ENCODE measurements at regions not wholly inside any gene's neighbourhood (a gene's known extent, or its start where the extent isn't known, plus 50 kb on each side); places are given as distances from the start of the nearest gene placed in this dataset.
"Not testable (repeated sequence)": the region's sequence is repeated elsewhere in the genome, so short reads cannot be mapped to it uniquely, and the experiment has no call there.

GRCh38 chr5:101458587-101458986 is 555.5 kb upstream of the ST8SIA4 start:
- DNase-seq: no peak

- no peak for DNase-seq
Measured at GRCh38 chr5:101455851-101456250, 552.8 kb upstream of the ST8SIA4 start.

GRCh38 chr5:101455048-101455447 is 552.0 kb upstream of the ST8SIA4 start:
- no peak for DNase-seq

GRCh38 chr5:101442281-101442680 is 539.2 kb upstream of the ST8SIA4 start:
- DNase-seq: not testable (repeated sequence)

- DNase-seq: no peak
Measured at GRCh38 chr5:101440173-101440572, 537.1 kb upstream of the ST8SIA4 start.

- no peak for DNase-seq
Measured at GRCh38 chr5:101437351-101437750, 534.3 kb upstream of the ST8SIA4 start.

GRCh38 chr5:101435768-101436167 is 532.7 kb upstream of the ST8SIA4 start:
- no peak for DNase-seq

- no peak for DNase-seq
Measured at GRCh38 chr5:101431201-101431600, 528.1 kb upstream of the ST8SIA4 start.

- no peak for DNase-seq
Measured at GRCh38 chr5:101430551-101430950, 527.5 kb upstream of the ST8SIA4 start.

- DNase-seq: no peak
Measured at GRCh38 chr5:101429241-101429640, 526.2 kb upstream of the ST8SIA4 start.

GRCh38 chr5:101425339-101425859 is 522.3 kb upstream of the ST8SIA4 start:
- DNase-seq: no peak

GRCh38 chr5:101424530-101425175 is 521.6 kb upstream of the ST8SIA4 start:
- no peak for DNase-seq

- no peak for DNase-seq
Measured at GRCh38 chr5:101418713-101419118, 515.6 kb upstream of the ST8SIA4 start.

GRCh38 chr5:101404531-101404930 is 501.4 kb upstream of the ST8SIA4 start:
- no peak for DNase-seq

- DNase-seq: no peak
Measured at GRCh38 chr5:101393795-101394450, 490.8 kb upstream of the ST8SIA4 start.

- peak; percentile 2 for DNase-seq
Measured at GRCh38 chr5:101390151-101390908, 487.2 kb upstream of the ST8SIA4 start.

GRCh38 chr5:101385276-101385675 is 482.2 kb upstream of the ST8SIA4 start:
- no peak for DNase-seq

GRCh38 chr5:101370181-101370580 is 467.1 kb upstream of the ST8SIA4 start:
- no peak for DNase-seq

GRCh38 chr5:101364469-101364868 is 461.4 kb upstream of the ST8SIA4 start:
- no peak for DNase-seq

- DNase-seq: no peak
Measured at GRCh38 chr5:101362067-101362466, 459.0 kb upstream of the ST8SIA4 start.

- no peak for DNase-seq
Measured at GRCh38 chr5:101346906-101347305, 443.8 kb upstream of the ST8SIA4 start.

- DNase-seq: no peak
Measured at GRCh38 chr5:101346447-101346846, 443.4 kb upstream of the ST8SIA4 start.

GRCh38 chr5:101338226-101338625 is 435.1 kb upstream of the ST8SIA4 start:
- DNase-seq: no peak

- no peak for DNase-seq
Measured at GRCh38 chr5:101327816-101328215, 424.7 kb upstream of the ST8SIA4 start.
